Fibroblast of villous mesenchyme (primary cell): ENCODE measurements at regions not wholly inside any gene's neighbourhood (a gene's known extent, or its start where the extent isn't known, plus 50 kb on each side); places are given as distances from the start of the nearest gene placed in this dataset.
A peak's percentile ranks its signal among the peaks of the same experiment; 100 is the strongest.
"Not testable (repeated sequence)": the region's sequence is repeated elsewhere in the genome, so short reads cannot be mapped to it uniquely, and the experiment has no call there.

ENCODE experiments used
- DNase-seq: peaks from one replicate; pipeline ENCODE4 v3.0.0-alpha.2; 2010; ENCODE audit warnings: low read depth
- H3K4me3 ChIP-seq: 2 replicates; pipeline ENCODE4 v1.5.1; 2011; ENCODE audit warnings: low read depth, mild to moderate bottlenecking, low read length
- CTCF ChIP-seq: IDR thresholded peaks from 2 replicates; pipeline ENCODE4 v1.5.1; 2012; ENCODE audit warnings: low read depth, mild to moderate bottlenecking, low read length; ENCODE audit not compliant: insufficient read depth

- TF ChIP-seq CTCF, result no peak
- no peak for DNase-seq
- no peak overlapping the region for H3K4me3 ChIP-seq
These were observed 215.0 kb upstream of the EGLN3 start for GRCh38 chr14:34165847-34166350.

- H3K4me3 ChIP-seq, result no peak overlapping the region
- DNase-seq, result no peak
- TF ChIP-seq CTCF, result no peak
These were observed 213.4 kb upstream of the EGLN3 start for GRCh38 chr14:34164162-34164864.

- H3K4me3 ChIP-seq, result no peak overlapping the region
- no peak for TF ChIP-seq CTCF
- DNase-seq, result no peak
These were observed 210.6 kb upstream of the EGLN3 start for GRCh38 chr14:34161351-34162082.

- no peak overlapping the region for H3K4me3 ChIP-seq
- no peak for TF ChIP-seq CTCF
- no peak for DNase-seq
These were observed 209.7 kb upstream of the EGLN3 start for GRCh38 chr14:34160619-34161018.

- DNase-seq, result no peak
- H3K4me3 ChIP-seq, result no peak overlapping the region
- TF ChIP-seq CTCF, result no peak
These were observed 206.8 kb upstream of the EGLN3 start for GRCh38 chr14:34157651-34158050.

GRCh38 chr14:34147461-34147860, 196.6 kb upstream of the EGLN3 start:
- H3K4me3 ChIP-seq, result no peak overlapping the region
- TF ChIP-seq CTCF, result no peak
- no peak for DNase-seq

- H3K4me3 ChIP-seq, DNase-seq: not testable (repeated sequence)
These were observed 189.3 kb upstream of the EGLN3 start for GRCh38 chr14:34140127-34140526.

GRCh38 chr14:34139160-34140121, 188.6 kb upstream of the EGLN3 start:
- H3K4me3 ChIP-seq, result not testable (repeated sequence)
- DNase-seq, result peak; percentile 75
